CD4-positive, alpha-beta T cell (primary cell): ENCODE measurements at regions not wholly inside any gene's neighbourhood (a gene's known extent, or its start where the extent isn't known, plus 50 kb on each side); places are given as distances from the start of the nearest gene placed in this dataset.

ENCODE experiments used
- ATAC-seq: fragments of 200-7000 bp; cut with Tn5 transposase; one replicate; pipeline ENCODE4 v1.10.0; 2022; ENCODE audit warnings: mild to moderate bottlenecking; ENCODE audit not compliant: poor library complexity
- CTCF ChIA-PET: fragments of 350-600 bp; sonication (Branson Sonifier 250); formaldehyde crosslinking; loops from one replicate; lab custom pipeline; 2021; ENCODE audit warnings: antibody characterized with exemption, inconsistent platforms; lab: Charles Lee
- POLR2A ChIA-PET: fragments of 350-600 bp; sonication (Branson Sonifier 250); formaldehyde crosslinking; loops from one replicate; lab custom pipeline; 2021; ENCODE audit warnings: antibody characterized with exemption, inconsistent platforms; lab: Charles Lee
- DNase-seq, 14 experiments: peaks; one replicate each; pipeline ENCODE4 v3.0.0-alpha.2; 2013 to 2020; ENCODE audit warnings: mixed read lengths in 2 of 14
- H3K27ac ChIP-seq, 2 donors: one replicate each; pipeline versions ENCODE4 v1.5.1 to v1.7.0; 2013; ENCODE audit warnings: low read length in 2 of 2, low read depth in 1 of 2, mild to moderate bottlenecking in 1 of 2
- H3K27me3 ChIP-seq, 2 experiments: 1 replicate in 1 of 2; 2 replicates in 1 of 2; pipeline versions ENCODE4 v1.6.1 to v1.7.0; 2013; ENCODE audit warnings: low read length in 2 of 2, control low read depth in 1 of 2, mild to moderate bottlenecking in 1 of 2, moderate library complexity in 1 of 2; ENCODE audit not compliant: insufficient read depth in 2 of 2, control insufficient read depth in 1 of 2
- H3K36me3 ChIP-seq: one replicate; pipeline ENCODE4 v1.6.1; 2013; ENCODE audit warnings: low read length, control low read depth; ENCODE audit not compliant: insufficient read depth
- H3K4me1 ChIP-seq: one replicate; pipeline ENCODE4 v1.6.1; 2013; ENCODE audit warnings: low read length, control low read depth; ENCODE audit not compliant: insufficient read depth
- H3K4me3 ChIP-seq: one replicate; pipeline ENCODE4 v1.5.1; 2013; ENCODE audit warnings: mild to moderate bottlenecking, low read length, moderate library complexity
- H3K9me3 ChIP-seq, 2 experiments: 1 replicate in 1 of 2; 2 replicates in 1 of 2; pipeline versions ENCODE4 v1.6.1 to v1.7.0; 2013; ENCODE audit warnings: low read length in 2 of 2, mild to moderate bottlenecking in 2 of 2, control low read depth in 1 of 2, moderate library complexity in 1 of 2; ENCODE audit not compliant: control insufficient read depth in 1 of 2, insufficient read depth in 1 of 2
- H3K27ac Mint-ChIP-seq: one replicate; pipeline ENCODE4 v1.8.0; 2020; ENCODE audit warnings: mixed read lengths
- H3K27me3 Mint-ChIP-seq: one replicate; pipeline ENCODE4 v1.8.0; 2021; ENCODE audit warnings: mixed read lengths
- H3K36me3 Mint-ChIP-seq: one replicate; pipeline ENCODE4 v1.8.0; 2021; ENCODE audit warnings: low read depth, mixed read lengths
- H3K4me1 Mint-ChIP-seq: one replicate; pipeline ENCODE4 v1.8.0; 2021; ENCODE audit warnings: low read depth, mixed read lengths
- H3K4me3 Mint-ChIP-seq: one replicate; pipeline ENCODE4 v1.8.0; 2020; ENCODE audit warnings: mild to moderate bottlenecking, mixed read lengths
- H3K9me3 Mint-ChIP-seq: one replicate; pipeline ENCODE4 v1.8.0; 2020; ENCODE audit warnings: mixed read lengths
- CTCF ChIP-seq: fragments of 200-600 bp; IDR thresholded peaks from one replicate; pipeline ENCODE4 v1.8.0; 2022; ENCODE audit warnings: antibody characterized with exemption, mild to moderate bottlenecking
- intact Hi-C, 2 experiments: fragments of 100-400 bp; cut with DNase I in 1 of 2; cut with micrococcal nuclease in 1 of 2; formaldehyde crosslinking; loops; one replicate each; pipeline versions ENCODE4 v1.15.1 to v1.9.0; 2023 to 2025; cut with DNase I, micrococcal nuclease

GRCh38 chr12:25794571-25794970, 163.9 kb upstream of the RASSF8 start:
- TF ChIP-seq CTCF = no peak
- H3K4me3 ChIP-seq = no peak overlapping the region
- H3K9me3 ChIP-seq = no peaks in the 10 kb centered on the region
- Mint-ChIP-seq H3K9me3 (no peaks in the 10 kb centered on the region), H3K4me1 (no peaks in the 10 kb centered on the region), H3K4me3 (no peak overlapping the region), H3K27me3 (no peaks in the 10 kb centered on the region), H3K36me3 (no peaks in the 10 kb centered on the region), H3K27ac (no peak overlapping the region)
- no peaks in the 10 kb centered on the region for H3K27me3 ChIP-seq
- ATAC-seq (no peak), DNase-seq (no peak)
- CTCF ChIA-PET = no interaction called here
- POLR2A ChIA-PET = no interaction called here
- no peaks in the 10 kb centered on the region for H3K36me3 ChIP-seq
- intact Hi-C loops = no loop called here
- H3K4me1 ChIP-seq = no peaks in the 10 kb centered on the region
- H3K27ac ChIP-seq = no peak overlapping the region

GRCh38 chr12:25796523-25797000, 161.9 kb upstream of the RASSF8 start:
- H3K4me1 Mint-ChIP-seq = peaks cover 8% of the 10 kb centered on the region
- no peaks in the 10 kb centered on the region for H3K4me1 ChIP-seq
- DNase-seq = no peak
- no peaks in the 10 kb centered on the region for H3K27me3 ChIP-seq
- no peak overlapping the region for H3K27ac Mint-ChIP-seq
- no peak overlapping the region for H3K4me3 Mint-ChIP-seq
- no peaks in the 10 kb centered on the region for H3K36me3 ChIP-seq
- H3K27ac ChIP-seq = no peak overlapping the region
- intact Hi-C loops = no loop called here
- H3K36me3 Mint-ChIP-seq = no peaks in the 10 kb centered on the region
- CTCF ChIA-PET = no interaction called here
- H3K4me3 ChIP-seq = no peak overlapping the region
- POLR2A ChIA-PET = interaction anchor here (0.6 kb wide), 1 partner anchor 831 kb away, joined by 3 read pairs; no protein-coding TSS in a partner anchor
- no peaks in the 10 kb centered on the region for H3K9me3 ChIP-seq
- TF ChIP-seq CTCF = no peak
- ATAC-seq = no peak
- no peaks in the 10 kb centered on the region for H3K9me3 Mint-ChIP-seq
- no peaks in the 10 kb centered on the region for H3K27me3 Mint-ChIP-seq

- Histone ChIP-seq H3K27me3 (no peaks in the 10 kb centered on the region), H3K4me1 (no peaks in the 10 kb centered on the region), H3K36me3 (no peaks in the 10 kb centered on the region), H3K27ac (no peak overlapping the region), H3K4me3 (no peak overlapping the region), H3K9me3 (no peaks in the 10 kb centered on the region)
- CTCF ChIA-PET = no interaction called here
- no peak for TF ChIP-seq CTCF
- Mint-ChIP-seq H3K27me3 (no peaks in the 10 kb centered on the region), H3K9me3 (no peaks in the 10 kb centered on the region), H3K4me1 (peaks cover 8% of the 10 kb centered on the region), H3K4me3 (no peak overlapping the region), H3K36me3 (no peaks in the 10 kb centered on the region), H3K27ac (no peak overlapping the region)
- ATAC-seq (no peak), DNase-seq (no peak)
- intact Hi-C loops = no loop called here
- POLR2A ChIA-PET = interaction anchor here (0.6 kb wide), 1 partner anchor 831 kb away, joined by 3 read pairs; no protein-coding TSS in a partner anchor
Measured at GRCh38 chr12:25797386-25797785, 161.1 kb upstream of the RASSF8 start.
